IMR-90 (cell line): ENCODE measurements at regions not wholly inside any gene's neighbourhood (a gene's known extent, or its start where the extent isn't known, plus 50 kb on each side); places are given as distances from the start of the nearest gene placed in this dataset.

Experiments
- ATAC-seq: fragments of 200-7000 bp; cut with Tn5 transposase; 2 replicates; pipeline ENCODE4 v1.9.1; 2020; ENCODE audit warnings: low read depth, mild to moderate bottlenecking, moderate library complexity
- BruUV-seq: library from RNA; stranded (reverse); fragments of 400-500 nt; replicated peaks from 2 replicates; lab custom pipeline; 2021; lab: Mats Ljungman, UMichigan
- CTCF ChIA-PET: fragments of 300-600 bp; formaldehyde crosslinking; extraction: SDS; loops from one replicate; lab custom pipeline; 2021; ENCODE audit warnings: antibody characterized with exemption; lab: Yijun Ruan, JAX
- POLR2A ChIA-PET: fragments of 300-600 bp; sonication (Branson Sonifier 250); formaldehyde crosslinking; loops from one replicate; lab custom pipeline; 2022; ENCODE audit warnings: antibody characterized with exemption; ENCODE audit not compliant: unreplicated experiment; lab: Charles Lee
- DNase-seq: peaks from one replicate; pipeline ENCODE4 v3.0.0; 2013
- H2AFZ ChIP-seq: replicated peaks from 2 replicates; pipeline ENCODE3; 2013; ENCODE audit warnings: low read length, mild to moderate bottlenecking; ENCODE audit not compliant: poor library complexity
- H2AK5ac ChIP-seq: 2 replicates; pipeline ENCODE4 v1.6.1; 2013; ENCODE audit warnings: low read depth, low read length, inconsistent platforms
- H2AK9ac ChIP-seq: replicated peaks from 2 replicates; pipeline ENCODE3; 2013; ENCODE audit warnings: mild to moderate bottlenecking, low read depth, low read length, moderate library complexity; ENCODE audit not compliant: poor library complexity
- H2BK120ac ChIP-seq: 2 replicates; pipeline ENCODE4 v1.6.1; 2013; ENCODE audit warnings: low read depth, low read length, inconsistent platforms
- H2BK15ac ChIP-seq: 3 replicates; pipeline ENCODE4 v1.6.1; 2013; ENCODE audit warnings: low read depth, low read length, inconsistent platforms
- H2BK20ac ChIP-seq: 2 replicates; pipeline ENCODE4 v1.6.1; 2013; ENCODE audit warnings: low read depth, mild to moderate bottlenecking, inconsistent platforms, low read length, moderate library complexity
- H2BK5ac ChIP-seq: 2 replicates; pipeline ENCODE4 v1.6.1; 2013; ENCODE audit warnings: mild to moderate bottlenecking, low read depth, low read length, inconsistent platforms; ENCODE audit not compliant: poor library complexity, severe bottlenecking
- H3K14ac ChIP-seq: replicated peaks from 2 replicates; pipeline ENCODE4 v1.6.1; 2013; ENCODE audit warnings: low read depth, low read length, inconsistent platforms
- H3K18ac ChIP-seq: 2 replicates; pipeline ENCODE4 v1.6.1; 2013; ENCODE audit warnings: low read depth, low read length, control low read depth
- H3K23ac ChIP-seq: 2 replicates; pipeline ENCODE4 v1.6.1; 2013; ENCODE audit warnings: low read depth, low read length, inconsistent platforms
- H3K27ac ChIP-seq: 2 replicates; pipeline ENCODE4 v1.5.1; 2013; ENCODE audit warnings: mild to moderate bottlenecking, control low read depth, low read length; ENCODE audit not compliant: insufficient read depth
- H3K27me3 ChIP-seq: 2 replicates; pipeline ENCODE4 v1.6.1; 2013; ENCODE audit warnings: low read length; ENCODE audit not compliant: control insufficient read depth, insufficient read depth
- H3K36me3 ChIP-seq: 2 replicates; pipeline ENCODE4 v1.6.1; 2013; ENCODE audit warnings: low read length, mixed read lengths; ENCODE audit not compliant: control insufficient read depth, insufficient read depth
- H3K4ac ChIP-seq: 2 replicates; pipeline ENCODE4 v1.6.1; 2013; ENCODE audit warnings: low read depth, low read length, inconsistent platforms
- H3K4me1 ChIP-seq: 2 replicates; pipeline ENCODE4 v1.6.1; 2013; ENCODE audit warnings: low read length, mixed read lengths; ENCODE audit not compliant: control insufficient read depth, insufficient read depth
- H3K4me2 ChIP-seq: 2 replicates; pipeline ENCODE4 v1.6.1; 2013; ENCODE audit warnings: low read depth, mild to moderate bottlenecking, control low read depth, low read length, moderate library complexity
- H3K4me3 ChIP-seq: 2 replicates; pipeline ENCODE4 v1.5.1; 2013; ENCODE audit warnings: low read depth, mild to moderate bottlenecking, control low read depth, low read length, moderate library complexity; ENCODE audit not compliant: insufficient read depth
- H3K56ac ChIP-seq: 2 replicates; pipeline ENCODE4 v1.6.1; 2013; ENCODE audit warnings: low read length, inconsistent platforms; ENCODE audit not compliant: insufficient read depth; ENCODE audit errors: extremely low read depth
- H3K79me1 ChIP-seq, 2 experiments: 2 replicates each; pipeline ENCODE4 v1.6.1; 2013; ENCODE audit warnings: low read length in 2 of 2, inconsistent platforms in 1 of 2, low read depth in 1 of 2
- H3K9ac ChIP-seq: 2 replicates; pipeline ENCODE4 v1.6.1; 2013; ENCODE audit warnings: low read depth, low read length, control low read depth
- H3K9me1 ChIP-seq: 2 replicates; pipeline ENCODE4 v1.6.1; 2013; ENCODE audit warnings: low read length, inconsistent platforms; ENCODE audit not compliant: insufficient read depth
- H3K9me3 ChIP-seq: 2 replicates; pipeline ENCODE4 v1.6.1; 2013; ENCODE audit warnings: low read length; ENCODE audit not compliant: control insufficient read depth, insufficient read depth
- H4K20me1 ChIP-seq: 2 replicates; pipeline ENCODE4 v1.6.1; 2013; ENCODE audit warnings: low read length, inconsistent platforms; ENCODE audit not compliant: insufficient read depth
- H4K5ac ChIP-seq: 2 replicates; pipeline ENCODE4 v1.6.1; 2013; ENCODE audit warnings: mild to moderate bottlenecking, low read depth, low read length, control low read depth
- H4K8ac ChIP-seq, 2 experiments: 2 replicates each; pipeline ENCODE4 v1.6.1; 2013; ENCODE audit warnings: low read depth in 2 of 2, low read length in 2 of 2, control low read depth in 1 of 2, inconsistent platforms in 1 of 2
- H4K91ac ChIP-seq: 2 replicates; pipeline ENCODE4 v1.6.1; 2013; ENCODE audit warnings: low read depth, low read length, inconsistent platforms; ENCODE audit not compliant: insufficient read depth
- SMC3 ChIP-seq: fragments of 150-350 bp; IDR thresholded peaks from 2 replicates; pipeline ENCODE4 v1.6.1; 2016; ENCODE audit warnings: low read depth, mild to moderate bottlenecking, antibody characterized with exemption, low read length, moderate library complexity
- dilution Hi-C: fragments of 300-500 bp; cut with HindIII; formaldehyde crosslinking; loops from one replicate; pipeline ENCODE4 v1.14.3; 2018; ENCODE audit warnings: low sequenced_read_pairs; ENCODE audit not compliant: unreplicated experiment
- in situ Hi-C: fragments of 300-500 bp; cut with MboI; formaldehyde crosslinking; loops from 3 replicates; pipeline ENCODE4 v1.14.3; 2019; ENCODE audit warnings: low sequenced_read_pairs, inconsistent platforms, mixed read lengths
- intact Hi-C: fragments of 100-400 bp; cut with micrococcal nuclease; formaldehyde crosslinking; loops from 2 replicates; pipeline ENCODE4 v1.10.0; 2022

GRCh38 chr10:83806717-83807116 lies 332.6 kb upstream of the GHITM start:
- H3K18ac ChIP-seq = no peak overlapping the region
- ATAC-seq = no peak
- H2AFZ ChIP-seq = no peak overlapping the region
- H3K4me3 ChIP-seq = no peak overlapping the region
- dilution Hi-C loops = no loop called here
- in situ Hi-C loops = no loop called here
- H2BK20ac ChIP-seq = no peak overlapping the region
- H3K56ac ChIP-seq = no peak overlapping the region
- no TSS peak for BruUV-seq
- no peak overlapping the region for H3K14ac ChIP-seq
- TF ChIP-seq SMC3 = no peak
- no peak overlapping the region for H2BK15ac ChIP-seq
- no peaks in the 10 kb centered on the region for H3K9me1 ChIP-seq
- CTCF ChIA-PET = no interaction called here
- H2AK5ac ChIP-seq = no peak overlapping the region
- H4K8ac ChIP-seq = no peak overlapping the region
- no peak for DNase-seq
- H3K23ac ChIP-seq = no peak overlapping the region
- peaks cover 12% of the 10 kb centered on the region for H3K9me3 ChIP-seq
- no peak overlapping the region for H3K4ac ChIP-seq
- no peak overlapping the region for H2AK9ac ChIP-seq
- intact Hi-C loops = no loop called here
- no peaks in the 10 kb centered on the region for H3K79me1 ChIP-seq
- H3K4me1 ChIP-seq = no peaks in the 10 kb centered on the region
- H4K20me1 ChIP-seq = no peaks in the 10 kb centered on the region
- no peak overlapping the region for H3K4me2 ChIP-seq
- POLR2A ChIA-PET = no interaction called here
- no peak overlapping the region for H4K91ac ChIP-seq
- no peak overlapping the region for H3K9ac ChIP-seq
- no peak overlapping the region for H3K27ac ChIP-seq
- no peaks in the 10 kb centered on the region for H3K36me3 ChIP-seq
- H2BK120ac ChIP-seq = no peak overlapping the region
- H3K27me3 ChIP-seq = no peaks in the 10 kb centered on the region
- no peak overlapping the region for H4K5ac ChIP-seq
- H2BK5ac ChIP-seq = no peak overlapping the region
